Tibial artery (tissue), 4 donors: ENCODE measurements at regions not wholly inside any gene's neighbourhood (a gene's known extent, or its start where the extent isn't known, plus 50 kb on each side); places are given as distances from the start of the nearest gene placed in this dataset.

Source experiments
- DNase-seq, 2 donors: peaks; one replicate each; pipeline ENCODE4 v3.0.0-alpha.2; 2019
- H3K27ac ChIP-seq, 2 donors: fragments of 200-600 bp; sonication (generic) in 1 of 2; 1 replicate in 1 of 2; 2 replicates in 1 of 2; pipeline ENCODE4 v1.5.1; 2018 to 2019; ENCODE audit warnings: mild to moderate bottlenecking in 1 of 2
- H3K27me3 ChIP-seq, 2 donors: fragments of 200-600 bp; sonication (generic) in 1 of 2; one replicate each; pipeline versions ENCODE4 v1.5.1 to v1.6.0; 2016 to 2019
- H3K36me3 ChIP-seq, 3 donors: fragments of 200-600 bp; sonication (generic) in 2 of 3; one replicate each; pipeline ENCODE4 v1.5.1; 2016 to 2019; ENCODE audit warnings: mild to moderate bottlenecking in 2 of 3
- H3K4me1 ChIP-seq, 4 donors: fragments of 200-600 bp; sonication (generic) in 2 of 4; 1 replicate in 3 of 4; 2 replicates in 1 of 4; pipeline ENCODE4 v1.5.1; 2016 to 2019
- H3K4me3 ChIP-seq, 2 donors: fragments of 200-600 bp; sonication (generic) in 1 of 2; 1 replicate in 1 of 2; 2 replicates in 1 of 2; pipeline ENCODE4 v1.5.1; 2018 to 2019; ENCODE audit warnings: mild to moderate bottlenecking in 2 of 2
- H3K9me3 ChIP-seq, 3 donors: fragments of 200-600 bp; sonication (generic) in 1 of 3; one replicate each; pipeline ENCODE4 v1.5.1; 2016 to 2019
- intact Hi-C: fragments of 100-400 bp; cut with DNase I; formaldehyde crosslinking; loops from one replicate; pipeline ENCODE4 v1.15.0; 2023; ENCODE audit warnings: low total_unique reads
- TF ChIP-seq, protein P1 (sequence below), 2 experiments: fragments of 200-600 bp in 1 of 2; fragments of 450-650 bp in 1 of 2; IDR thresholded peaks; one replicate each; pipeline ENCODE4 v1.5.1; 2017 to 2019; ENCODE audit warnings: antibody characterized with exemption in 2 of 2, mild to moderate bottlenecking in 1 of 2, moderate library complexity in 1 of 2

- H3K4me1 ChIP-seq: no peaks in the 10 kb centered on the region
- H3K4me3 ChIP-seq: no peak overlapping the region
- H3K27me3 ChIP-seq: no peaks in the 10 kb centered on the region
- H3K9me3 ChIP-seq: no peaks in the 10 kb centered on the region
- intact Hi-C loops: no loop called here
- no peak for DNase-seq
- H3K36me3 ChIP-seq: no peaks in the 10 kb centered on the region
- TF ChIP-seq, protein P1, sequence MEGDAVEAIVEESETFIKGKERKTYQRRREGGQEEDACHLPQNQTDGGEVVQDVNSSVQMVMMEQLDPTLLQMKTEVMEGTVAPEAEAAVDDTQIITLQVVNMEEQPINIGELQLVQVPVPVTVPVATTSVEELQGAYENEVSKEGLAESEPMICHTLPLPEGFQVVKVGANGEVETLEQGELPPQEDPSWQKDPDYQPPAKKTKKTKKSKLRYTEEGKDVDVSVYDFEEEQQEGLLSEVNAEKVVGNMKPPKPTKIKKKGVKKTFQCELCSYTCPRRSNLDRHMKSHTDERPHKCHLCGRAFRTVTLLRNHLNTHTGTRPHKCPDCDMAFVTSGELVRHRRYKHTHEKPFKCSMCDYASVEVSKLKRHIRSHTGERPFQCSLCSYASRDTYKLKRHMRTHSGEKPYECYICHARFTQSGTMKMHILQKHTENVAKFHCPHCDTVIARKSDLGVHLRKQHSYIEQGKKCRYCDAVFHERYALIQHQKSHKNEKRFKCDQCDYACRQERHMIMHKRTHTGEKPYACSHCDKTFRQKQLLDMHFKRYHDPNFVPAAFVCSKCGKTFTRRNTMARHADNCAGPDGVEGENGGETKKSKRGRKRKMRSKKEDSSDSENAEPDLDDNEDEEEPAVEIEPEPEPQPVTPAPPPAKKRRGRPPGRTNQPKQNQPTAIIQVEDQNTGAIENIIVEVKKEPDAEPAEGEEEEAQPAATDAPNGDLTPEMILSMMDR (IDR thresholded peaks at IDR 0.05): no peak
- H3K27ac ChIP-seq: no peak overlapping the region
These were observed 528.7 kb upstream of the DPP6 start for GRCh38 chr7:153523320-153524015.

- DNase-seq: no peak
- intact Hi-C loops: no loop called here
- TF ChIP-seq, protein P1 (IDR thresholded peaks at IDR 0.05): no peak
- no peaks in the 10 kb centered on the region for H3K9me3 ChIP-seq
- no peaks in the 10 kb centered on the region for H3K27me3 ChIP-seq
- no peak overlapping the region for H3K4me3 ChIP-seq
- H3K36me3 ChIP-seq: no peaks in the 10 kb centered on the region
- H3K27ac ChIP-seq: no peak overlapping the region
- no peaks in the 10 kb centered on the region for H3K4me1 ChIP-seq
These were observed 528.1 kb upstream of the DPP6 start for GRCh38 chr7:153524070-153524601.

- Histone ChIP-seq H3K36me3 (no peaks in the 10 kb centered on the region), H3K27ac (no peak overlapping the region), H3K9me3 (no peaks in the 10 kb centered on the region), H3K27me3 (no peaks in the 10 kb centered on the region), H3K4me3 (no peak overlapping the region), H3K4me1 (no peaks in the 10 kb centered on the region)
- TF ChIP-seq, protein P1 (IDR thresholded peaks at IDR 0.05): no peak
- DNase-seq: no peak
- intact Hi-C loops: no loop called here
These were observed 523.1 kb upstream of the DPP6 start for GRCh38 chr7:153529100-153529499.

DNA sequence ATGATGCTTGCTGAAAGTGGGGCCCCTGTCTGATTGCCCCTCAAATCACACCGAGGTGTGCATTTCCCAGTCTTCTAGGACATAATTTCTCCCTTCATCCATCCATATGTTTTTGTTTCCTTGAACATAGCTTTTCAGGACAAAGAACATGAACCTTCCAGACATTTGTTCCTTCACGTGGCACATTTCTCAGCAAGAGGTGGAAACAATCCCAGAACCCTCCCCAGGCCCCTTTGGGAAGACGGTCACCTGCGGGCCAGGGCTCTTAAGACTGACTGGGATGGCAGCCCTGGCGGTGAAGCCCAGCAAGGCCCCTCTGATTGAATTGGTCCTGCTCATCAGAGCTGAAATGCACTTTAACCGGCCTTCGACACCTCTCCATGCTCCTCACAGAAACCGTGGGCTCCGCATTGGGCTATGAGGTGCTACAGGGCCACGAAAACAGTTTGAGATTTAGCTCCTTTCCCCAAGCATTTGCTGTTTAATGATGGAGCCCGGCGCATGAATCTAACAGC, 522.5 kb upstream of the DPP6 start:
- Histone ChIP-seq H3K4me1 (no peaks in the 10 kb centered on the region), H3K4me3 (no peak overlapping the region), H3K27me3 (no peaks in the 10 kb centered on the region), H3K36me3 (no peaks in the 10 kb centered on the region), H3K9me3 (no peaks in the 10 kb centered on the region), H3K27ac (no peak overlapping the region)
- TF ChIP-seq, protein P1 (IDR thresholded peaks at IDR 0.05): no peak
- intact Hi-C loops: no loop called here
- DNase-seq: no peak

GRCh38 chr7:153530441-153530840, 521.8 kb upstream of the DPP6 start:
- intact Hi-C loops: no loop called here
- Histone ChIP-seq H3K27ac (no peak overlapping the region), H3K36me3 (no peaks in the 10 kb centered on the region), H3K4me3 (no peak overlapping the region), H3K9me3 (no peaks in the 10 kb centered on the region), H3K4me1 (no peaks in the 10 kb centered on the region), H3K27me3 (no peaks in the 10 kb centered on the region)
- no peak for DNase-seq
- TF ChIP-seq, protein P1 (IDR thresholded peaks at IDR 0.05): no peak
